Brain microvascular endothelial cell (primary cell): ENCODE measurements at regions not wholly inside any gene's neighbourhood (a gene's known extent, or its start where the extent isn't known, plus 50 kb on each side); places are given as distances from the start of the nearest gene placed in this dataset.

Experiments
- DNase-seq: peaks from one replicate; pipeline ENCODE4 v3.0.0-alpha.2; 2020
- H3K27ac ChIP-seq: fragments of 250-450 bp; sonication (Bioruptor Pico); 2 replicates; pipeline ENCODE4 v1.5.1; 2020; ENCODE audit warnings: mild to moderate bottlenecking, moderate library complexity
- H3K27me3 ChIP-seq: fragments of 250-450 bp; sonication (Bioruptor Pico); replicated peaks from 2 replicates; pipeline ENCODE4 v1.5.1; 2020; ENCODE audit warnings: mild to moderate bottlenecking
- H3K36me3 ChIP-seq: fragments of 250-450 bp; sonication (Bioruptor Pico); replicated peaks from 2 replicates; pipeline ENCODE4 v1.5.1; 2020; ENCODE audit warnings: mild to moderate bottlenecking
- H3K4me3 ChIP-seq: 2 replicates; pipeline ENCODE4 v1.5.1; 2011; ENCODE audit warnings: low read depth, mild to moderate bottlenecking, control low read depth, low read length, moderate library complexity
- CTCF ChIP-seq: IDR thresholded peaks from 2 replicates; pipeline ENCODE4 v1.5.1; 2011; ENCODE audit warnings: low read depth, mild to moderate bottlenecking, moderate library complexity, low read length, control low read depth, inconsistent platforms; ENCODE audit errors: missing control alignments
- in situ Hi-C: cut with HindIII; loops from 2 replicates; pipeline ENCODE4 v1.10.0; 2017; ENCODE audit warnings: low sequenced_read_pairs, low pct_ligation_motif_present

- no peak for DNase-seq
- in situ Hi-C loops = no loop called here
- no peak for TF ChIP-seq CTCF
- Histone ChIP-seq H3K36me3 (no peaks in the 10 kb centered on the region), H3K27me3 (no peaks in the 10 kb centered on the region), H3K27ac (no peak overlapping the region), H3K4me3 (no peak overlapping the region)
These were observed 477.4 kb downstream of the ARHGEF28 start for GRCh38 chr5:74103131-74104023.

- Histone ChIP-seq H3K4me3 (no peak overlapping the region), H3K27ac (no peak overlapping the region), H3K27me3 (no peaks in the 10 kb centered on the region), H3K36me3 (no peaks in the 10 kb centered on the region)
- TF ChIP-seq CTCF = no peak
- no peak for DNase-seq
- in situ Hi-C loops = no loop called here
These were observed 474.3 kb downstream of the ARHGEF28 start for GRCh38 chr5:74100268-74100665.

GRCh38 chr5:74099538-74100267 lies 473.7 kb downstream of the ARHGEF28 start:
- H3K27me3 ChIP-seq = no peaks in the 10 kb centered on the region
- TF ChIP-seq CTCF = no peak

GRCh38 chr5:74098941-74099340 lies 472.9 kb downstream of the ARHGEF28 start:
- Histone ChIP-seq H3K36me3 (no peaks in the 10 kb centered on the region), H3K27me3 (no peaks in the 10 kb centered on the region), H3K27ac (no peak overlapping the region), H3K4me3 (no peak overlapping the region)
- in situ Hi-C loops = no loop called here
- no peak for TF ChIP-seq CTCF
- DNase-seq = no peak

More at GRCh38 chr5:74099538-74100267, 473.7 kb downstream of the ARHGEF28 start:
- in situ Hi-C loops = no loop called here
- no peak for DNase-seq
- H3K4me3 ChIP-seq = no peak overlapping the region
- no peaks in the 10 kb centered on the region for H3K36me3 ChIP-seq
- H3K27ac ChIP-seq = no peak overlapping the region

GRCh38 chr5:74098456-74098855 lies 472.5 kb downstream of the ARHGEF28 start:
- no peak overlapping the region for H3K27ac ChIP-seq
- in situ Hi-C loops = no loop called here
- TF ChIP-seq CTCF = no peak

More at GRCh38 chr5:74098456-74098855, 472.5 kb downstream of the ARHGEF28 start:
- no peaks in the 10 kb centered on the region for H3K27me3 ChIP-seq
- no peaks in the 10 kb centered on the region for H3K36me3 ChIP-seq
- no peak for DNase-seq
- no peak overlapping the region for H3K4me3 ChIP-seq
